CD4-positive, alpha-beta T cell (primary cell): ENCODE measurements at regions not wholly inside any gene's neighbourhood (a gene's known extent, or its start where the extent isn't known, plus 50 kb on each side); places are given as distances from the start of the nearest gene placed in this dataset.

Experiments
- ATAC-seq: fragments of 200-7000 bp; cut with Tn5 transposase; one replicate; pipeline ENCODE4 v1.10.0; 2022; ENCODE audit warnings: mild to moderate bottlenecking; ENCODE audit not compliant: poor library complexity
- CTCF ChIA-PET: fragments of 350-600 bp; sonication (Branson Sonifier 250); formaldehyde crosslinking; loops from one replicate; lab custom pipeline; 2021; ENCODE audit warnings: antibody characterized with exemption, inconsistent platforms; lab: Charles Lee
- POLR2A ChIA-PET: fragments of 350-600 bp; sonication (Branson Sonifier 250); formaldehyde crosslinking; loops from one replicate; lab custom pipeline; 2021; ENCODE audit warnings: antibody characterized with exemption, inconsistent platforms; lab: Charles Lee
- DNase-seq, 14 experiments: peaks; one replicate each; pipeline ENCODE4 v3.0.0-alpha.2; 2013 to 2020; ENCODE audit warnings: mixed read lengths in 2 of 14
- H3K27ac ChIP-seq, 2 donors: one replicate each; pipeline versions ENCODE4 v1.5.1 to v1.7.0; 2013; ENCODE audit warnings: low read length in 2 of 2, low read depth in 1 of 2, mild to moderate bottlenecking in 1 of 2
- H3K27me3 ChIP-seq, 2 experiments: 1 replicate in 1 of 2; 2 replicates in 1 of 2; pipeline versions ENCODE4 v1.6.1 to v1.7.0; 2013; ENCODE audit warnings: low read length in 2 of 2, control low read depth in 1 of 2, mild to moderate bottlenecking in 1 of 2, moderate library complexity in 1 of 2; ENCODE audit not compliant: insufficient read depth in 2 of 2, control insufficient read depth in 1 of 2
- H3K36me3 ChIP-seq: one replicate; pipeline ENCODE4 v1.6.1; 2013; ENCODE audit warnings: low read length, control low read depth; ENCODE audit not compliant: insufficient read depth
- H3K4me1 ChIP-seq: one replicate; pipeline ENCODE4 v1.6.1; 2013; ENCODE audit warnings: low read length, control low read depth; ENCODE audit not compliant: insufficient read depth
- H3K4me3 ChIP-seq: one replicate; pipeline ENCODE4 v1.5.1; 2013; ENCODE audit warnings: mild to moderate bottlenecking, low read length, moderate library complexity
- H3K9me3 ChIP-seq, 2 experiments: 1 replicate in 1 of 2; 2 replicates in 1 of 2; pipeline versions ENCODE4 v1.6.1 to v1.7.0; 2013; ENCODE audit warnings: low read length in 2 of 2, mild to moderate bottlenecking in 2 of 2, control low read depth in 1 of 2, moderate library complexity in 1 of 2; ENCODE audit not compliant: control insufficient read depth in 1 of 2, insufficient read depth in 1 of 2
- H3K27ac Mint-ChIP-seq: one replicate; pipeline ENCODE4 v1.8.0; 2020; ENCODE audit warnings: mixed read lengths
- H3K27me3 Mint-ChIP-seq: one replicate; pipeline ENCODE4 v1.8.0; 2021; ENCODE audit warnings: mixed read lengths
- H3K36me3 Mint-ChIP-seq: one replicate; pipeline ENCODE4 v1.8.0; 2021; ENCODE audit warnings: low read depth, mixed read lengths
- H3K4me1 Mint-ChIP-seq: one replicate; pipeline ENCODE4 v1.8.0; 2021; ENCODE audit warnings: low read depth, mixed read lengths
- H3K4me3 Mint-ChIP-seq: one replicate; pipeline ENCODE4 v1.8.0; 2020; ENCODE audit warnings: mild to moderate bottlenecking, mixed read lengths
- H3K9me3 Mint-ChIP-seq: one replicate; pipeline ENCODE4 v1.8.0; 2020; ENCODE audit warnings: mixed read lengths
- CTCF ChIP-seq: fragments of 200-600 bp; IDR thresholded peaks from one replicate; pipeline ENCODE4 v1.8.0; 2022; ENCODE audit warnings: antibody characterized with exemption, mild to moderate bottlenecking
- intact Hi-C, 2 experiments: fragments of 100-400 bp; cut with DNase I in 1 of 2; cut with micrococcal nuclease in 1 of 2; formaldehyde crosslinking; loops; one replicate each; pipeline versions ENCODE4 v1.15.1 to v1.9.0; 2023 to 2025; cut with DNase I, micrococcal nuclease

- POLR2A ChIA-PET: no interaction called here
- Mint-ChIP-seq H3K27me3 (no peaks in the 10 kb centered on the region), H3K9me3 (no peaks in the 10 kb centered on the region)
These were observed 119.4 kb upstream of the DMD start for GRCh38 chrX:33330798-33331197.

GRCh38 chrX:33324099-33324498 lies 112.8 kb upstream of the DMD start:
- intact Hi-C loops: no loop called here
- ChIA-PET CTCF (no interaction called here), POLR2A (no interaction called here)
- H3K27me3 Mint-ChIP-seq: no peaks in the 10 kb centered on the region
- H3K27ac Mint-ChIP-seq: no peak overlapping the region
- no peaks in the 10 kb centered on the region for H3K27me3 ChIP-seq
- H3K4me1 ChIP-seq: no peaks in the 10 kb centered on the region
- no peak overlapping the region for H3K27ac ChIP-seq
- no peaks in the 10 kb centered on the region for H3K36me3 ChIP-seq
- H3K4me3 Mint-ChIP-seq: no peak overlapping the region
- H3K4me3 ChIP-seq: no peak overlapping the region
- H3K36me3 Mint-ChIP-seq: no peaks in the 10 kb centered on the region
- no peak for TF ChIP-seq CTCF
- H3K9me3 ChIP-seq: no peaks in the 10 kb centered on the region
- ATAC-seq (no peak), DNase-seq (no peak)
- H3K4me1 Mint-ChIP-seq: no peaks in the 10 kb centered on the region
- H3K9me3 Mint-ChIP-seq: peaks cover 4% of the 10 kb centered on the region

More at GRCh38 chrX:33330798-33331197, 119.4 kb upstream of the DMD start:
- no peaks in the 10 kb centered on the region for H3K9me3 ChIP-seq
- DNase-seq (no peak), ATAC-seq (no peak)
- TF ChIP-seq CTCF: no peak
- no peaks in the 10 kb centered on the region for H3K27me3 ChIP-seq
- H3K4me3 ChIP-seq: no peak overlapping the region
- no peaks in the 10 kb centered on the region for H3K36me3 ChIP-seq
- H3K36me3 Mint-ChIP-seq: no peaks in the 10 kb centered on the region
- H3K4me1 Mint-ChIP-seq: no peaks in the 10 kb centered on the region
- no peaks in the 10 kb centered on the region for H3K4me1 ChIP-seq
- no peak overlapping the region for H3K27ac Mint-ChIP-seq
- H3K4me3 Mint-ChIP-seq: no peak overlapping the region
- no peak overlapping the region for H3K27ac ChIP-seq
- intact Hi-C loops: no loop called here
- CTCF ChIA-PET: no interaction called here

- intact Hi-C loops: no loop called here
These were observed 96.6 kb upstream of the DMD start for GRCh38 chrX:33307911-33308354.

More at GRCh38 chrX:33307911-33308354, 96.6 kb upstream of the DMD start:
- Histone ChIP-seq H3K27me3 (no peaks in the 10 kb centered on the region), H3K27ac (no peak overlapping the region), H3K4me1 (no peaks in the 10 kb centered on the region), H3K4me3 (no peak overlapping the region), H3K36me3 (no peaks in the 10 kb centered on the region), H3K9me3 (no peaks in the 10 kb centered on the region)
- Mint-ChIP-seq H3K27me3 (no peaks in the 10 kb centered on the region), H3K4me1 (no peaks in the 10 kb centered on the region), H3K27ac (no peak overlapping the region), H3K4me3 (no peak overlapping the region), H3K36me3 (no peaks in the 10 kb centered on the region), H3K9me3 (no peaks in the 10 kb centered on the region)
- TF ChIP-seq CTCF: no peak
- ChIA-PET POLR2A (no interaction called here), CTCF (no interaction called here)
- DNase-seq (no peak), ATAC-seq (no peak)
